ENCODE measurements at regions not wholly inside any gene's neighbourhood (a gene's known extent, or its start where the extent isn't known, plus 50 kb on each side); places are given as distances from the start of the nearest gene placed in this dataset.

DNA sequence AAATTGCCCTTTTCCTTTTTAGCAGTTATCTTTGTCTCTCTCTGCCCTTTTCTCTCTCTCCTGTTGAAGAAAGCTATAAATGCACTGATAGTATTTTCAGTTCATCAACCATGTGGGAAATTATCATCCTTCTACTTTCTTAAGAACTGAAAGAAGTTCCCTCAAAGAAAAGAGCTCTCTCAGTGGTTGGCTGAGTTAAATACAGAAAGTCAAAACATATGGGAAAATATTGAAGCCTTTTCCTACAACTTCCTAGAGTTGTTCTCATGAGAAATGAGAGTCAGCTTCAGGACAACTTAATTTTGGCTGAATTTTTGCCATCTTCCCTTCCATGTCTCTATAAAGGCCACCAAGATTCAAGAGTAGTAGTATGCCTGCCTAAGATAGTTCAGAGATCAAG is 96.7 kb downstream of the NFKBIZ start:
- TF ChIP-seq, protein P1, sequence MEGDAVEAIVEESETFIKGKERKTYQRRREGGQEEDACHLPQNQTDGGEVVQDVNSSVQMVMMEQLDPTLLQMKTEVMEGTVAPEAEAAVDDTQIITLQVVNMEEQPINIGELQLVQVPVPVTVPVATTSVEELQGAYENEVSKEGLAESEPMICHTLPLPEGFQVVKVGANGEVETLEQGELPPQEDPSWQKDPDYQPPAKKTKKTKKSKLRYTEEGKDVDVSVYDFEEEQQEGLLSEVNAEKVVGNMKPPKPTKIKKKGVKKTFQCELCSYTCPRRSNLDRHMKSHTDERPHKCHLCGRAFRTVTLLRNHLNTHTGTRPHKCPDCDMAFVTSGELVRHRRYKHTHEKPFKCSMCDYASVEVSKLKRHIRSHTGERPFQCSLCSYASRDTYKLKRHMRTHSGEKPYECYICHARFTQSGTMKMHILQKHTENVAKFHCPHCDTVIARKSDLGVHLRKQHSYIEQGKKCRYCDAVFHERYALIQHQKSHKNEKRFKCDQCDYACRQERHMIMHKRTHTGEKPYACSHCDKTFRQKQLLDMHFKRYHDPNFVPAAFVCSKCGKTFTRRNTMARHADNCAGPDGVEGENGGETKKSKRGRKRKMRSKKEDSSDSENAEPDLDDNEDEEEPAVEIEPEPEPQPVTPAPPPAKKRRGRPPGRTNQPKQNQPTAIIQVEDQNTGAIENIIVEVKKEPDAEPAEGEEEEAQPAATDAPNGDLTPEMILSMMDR (IDR thresholded peaks at IDR 0.05; ENCODE audit: low read depth, low read length, missing input control), result no peak
- TF ChIP-seq YY1 (IDR thresholded peaks at IDR 0.05), result no peak
- TF ChIP-seq, protein P2, sequence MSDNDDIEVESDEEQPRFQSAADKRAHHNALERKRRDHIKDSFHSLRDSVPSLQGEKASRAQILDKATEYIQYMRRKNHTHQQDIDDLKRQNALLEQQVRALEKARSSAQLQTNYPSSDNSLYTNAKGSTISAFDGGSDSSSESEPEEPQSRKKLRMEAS (IDR thresholded peaks at IDR 0.05), result no peak
- no peak for TF ChIP-seq SP1 (IDR thresholded peaks at IDR 0.05)
- TF ChIP-seq, protein P3, sequence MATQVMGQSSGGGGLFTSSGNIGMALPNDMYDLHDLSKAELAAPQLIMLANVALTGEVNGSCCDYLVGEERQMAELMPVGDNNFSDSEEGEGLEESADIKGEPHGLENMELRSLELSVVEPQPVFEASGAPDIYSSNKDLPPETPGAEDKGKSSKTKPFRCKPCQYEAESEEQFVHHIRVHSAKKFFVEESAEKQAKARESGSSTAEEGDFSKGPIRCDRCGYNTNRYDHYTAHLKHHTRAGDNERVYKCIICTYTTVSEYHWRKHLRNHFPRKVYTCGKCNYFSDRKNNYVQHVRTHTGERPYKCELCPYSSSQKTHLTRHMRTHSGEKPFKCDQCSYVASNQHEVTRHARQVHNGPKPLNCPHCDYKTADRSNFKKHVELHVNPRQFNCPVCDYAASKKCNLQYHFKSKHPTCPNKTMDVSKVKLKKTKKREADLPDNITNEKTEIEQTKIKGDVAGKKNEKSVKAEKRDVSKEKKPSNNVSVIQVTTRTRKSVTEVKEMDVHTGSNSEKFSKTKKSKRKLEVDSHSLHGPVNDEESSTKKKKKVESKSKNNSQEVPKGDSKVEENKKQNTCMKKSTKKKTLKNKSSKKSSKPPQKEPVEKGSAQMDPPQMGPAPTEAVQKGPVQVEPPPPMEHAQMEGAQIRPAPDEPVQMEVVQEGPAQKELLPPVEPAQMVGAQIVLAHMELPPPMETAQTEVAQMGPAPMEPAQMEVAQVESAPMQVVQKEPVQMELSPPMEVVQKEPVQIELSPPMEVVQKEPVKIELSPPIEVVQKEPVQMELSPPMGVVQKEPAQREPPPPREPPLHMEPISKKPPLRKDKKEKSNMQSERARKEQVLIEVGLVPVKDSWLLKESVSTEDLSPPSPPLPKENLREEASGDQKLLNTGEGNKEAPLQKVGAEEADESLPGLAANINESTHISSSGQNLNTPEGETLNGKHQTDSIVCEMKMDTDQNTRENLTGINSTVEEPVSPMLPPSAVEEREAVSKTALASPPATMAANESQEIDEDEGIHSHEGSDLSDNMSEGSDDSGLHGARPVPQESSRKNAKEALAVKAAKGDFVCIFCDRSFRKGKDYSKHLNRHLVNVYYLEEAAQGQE (IDR thresholded peaks at IDR 0.05), result no peak
